IMR-90 (cell line): ENCODE measurements at regions not wholly inside any gene's neighbourhood (a gene's known extent, or its start where the extent isn't known, plus 50 kb on each side); places are given as distances from the start of the nearest gene placed in this dataset.

ENCODE experiments used
- ATAC-seq: fragments of 200-7000 bp; cut with Tn5 transposase; 2 replicates; pipeline ENCODE4 v1.9.1; 2020; ENCODE audit warnings: low read depth, mild to moderate bottlenecking, moderate library complexity
- BruUV-seq: library from RNA; stranded (reverse); fragments of 400-500 nt; replicated peaks from 2 replicates; lab custom pipeline; 2021; lab: Mats Ljungman, UMichigan
- CTCF ChIA-PET: fragments of 300-600 bp; formaldehyde crosslinking; extraction: SDS; loops from one replicate; lab custom pipeline; 2021; ENCODE audit warnings: antibody characterized with exemption; lab: Yijun Ruan, JAX
- POLR2A ChIA-PET: fragments of 300-600 bp; sonication (Branson Sonifier 250); formaldehyde crosslinking; loops from one replicate; lab custom pipeline; 2022; ENCODE audit warnings: antibody characterized with exemption; ENCODE audit not compliant: unreplicated experiment; lab: Charles Lee
- DNase-seq: peaks from one replicate; pipeline ENCODE4 v3.0.0; 2013
- H2AFZ ChIP-seq: replicated peaks from 2 replicates; pipeline ENCODE3; 2013; ENCODE audit warnings: low read length, mild to moderate bottlenecking; ENCODE audit not compliant: poor library complexity
- H2AK5ac ChIP-seq: 2 replicates; pipeline ENCODE4 v1.6.1; 2013; ENCODE audit warnings: low read depth, low read length, inconsistent platforms
- H2AK9ac ChIP-seq: replicated peaks from 2 replicates; pipeline ENCODE3; 2013; ENCODE audit warnings: mild to moderate bottlenecking, low read depth, low read length, moderate library complexity; ENCODE audit not compliant: poor library complexity
- H2BK120ac ChIP-seq: 2 replicates; pipeline ENCODE4 v1.6.1; 2013; ENCODE audit warnings: low read depth, low read length, inconsistent platforms
- H2BK15ac ChIP-seq: 3 replicates; pipeline ENCODE4 v1.6.1; 2013; ENCODE audit warnings: low read depth, low read length, inconsistent platforms
- H2BK20ac ChIP-seq: 2 replicates; pipeline ENCODE4 v1.6.1; 2013; ENCODE audit warnings: low read depth, mild to moderate bottlenecking, inconsistent platforms, low read length, moderate library complexity
- H2BK5ac ChIP-seq: 2 replicates; pipeline ENCODE4 v1.6.1; 2013; ENCODE audit warnings: mild to moderate bottlenecking, low read depth, low read length, inconsistent platforms; ENCODE audit not compliant: poor library complexity, severe bottlenecking
- H3K14ac ChIP-seq: replicated peaks from 2 replicates; pipeline ENCODE4 v1.6.1; 2013; ENCODE audit warnings: low read depth, low read length, inconsistent platforms
- H3K18ac ChIP-seq: 2 replicates; pipeline ENCODE4 v1.6.1; 2013; ENCODE audit warnings: low read depth, low read length, control low read depth
- H3K23ac ChIP-seq: 2 replicates; pipeline ENCODE4 v1.6.1; 2013; ENCODE audit warnings: low read depth, low read length, inconsistent platforms
- H3K27ac ChIP-seq: 2 replicates; pipeline ENCODE4 v1.5.1; 2013; ENCODE audit warnings: mild to moderate bottlenecking, control low read depth, low read length; ENCODE audit not compliant: insufficient read depth
- H3K27me3 ChIP-seq: 2 replicates; pipeline ENCODE4 v1.6.1; 2013; ENCODE audit warnings: low read length; ENCODE audit not compliant: control insufficient read depth, insufficient read depth
- H3K36me3 ChIP-seq: 2 replicates; pipeline ENCODE4 v1.6.1; 2013; ENCODE audit warnings: low read length, mixed read lengths; ENCODE audit not compliant: control insufficient read depth, insufficient read depth
- H3K4ac ChIP-seq: 2 replicates; pipeline ENCODE4 v1.6.1; 2013; ENCODE audit warnings: low read depth, low read length, inconsistent platforms
- H3K4me1 ChIP-seq: 2 replicates; pipeline ENCODE4 v1.6.1; 2013; ENCODE audit warnings: low read length, mixed read lengths; ENCODE audit not compliant: control insufficient read depth, insufficient read depth
- H3K4me2 ChIP-seq: 2 replicates; pipeline ENCODE4 v1.6.1; 2013; ENCODE audit warnings: low read depth, mild to moderate bottlenecking, control low read depth, low read length, moderate library complexity
- H3K4me3 ChIP-seq: 2 replicates; pipeline ENCODE4 v1.5.1; 2013; ENCODE audit warnings: low read depth, mild to moderate bottlenecking, control low read depth, low read length, moderate library complexity; ENCODE audit not compliant: insufficient read depth
- H3K56ac ChIP-seq: 2 replicates; pipeline ENCODE4 v1.6.1; 2013; ENCODE audit warnings: low read length, inconsistent platforms; ENCODE audit not compliant: insufficient read depth; ENCODE audit errors: extremely low read depth
- H3K79me1 ChIP-seq, 2 experiments: 2 replicates each; pipeline ENCODE4 v1.6.1; 2013; ENCODE audit warnings: low read length in 2 of 2, inconsistent platforms in 1 of 2, low read depth in 1 of 2
- H3K9ac ChIP-seq: 2 replicates; pipeline ENCODE4 v1.6.1; 2013; ENCODE audit warnings: low read depth, low read length, control low read depth
- H3K9me1 ChIP-seq: 2 replicates; pipeline ENCODE4 v1.6.1; 2013; ENCODE audit warnings: low read length, inconsistent platforms; ENCODE audit not compliant: insufficient read depth
- H3K9me3 ChIP-seq: 2 replicates; pipeline ENCODE4 v1.6.1; 2013; ENCODE audit warnings: low read length; ENCODE audit not compliant: control insufficient read depth, insufficient read depth
- H4K20me1 ChIP-seq: 2 replicates; pipeline ENCODE4 v1.6.1; 2013; ENCODE audit warnings: low read length, inconsistent platforms; ENCODE audit not compliant: insufficient read depth
- H4K5ac ChIP-seq: 2 replicates; pipeline ENCODE4 v1.6.1; 2013; ENCODE audit warnings: mild to moderate bottlenecking, low read depth, low read length, control low read depth
- H4K8ac ChIP-seq, 2 experiments: 2 replicates each; pipeline ENCODE4 v1.6.1; 2013; ENCODE audit warnings: low read depth in 2 of 2, low read length in 2 of 2, control low read depth in 1 of 2, inconsistent platforms in 1 of 2
- H4K91ac ChIP-seq: 2 replicates; pipeline ENCODE4 v1.6.1; 2013; ENCODE audit warnings: low read depth, low read length, inconsistent platforms; ENCODE audit not compliant: insufficient read depth
- BHLHE40 ChIP-seq: fragments of 150-350 bp; IDR thresholded peaks from 2 replicates; pipeline ENCODE4 v1.6.1; 2016; ENCODE audit warnings: mild to moderate bottlenecking, low read depth, low read length
- MAZ ChIP-seq: IDR thresholded peaks from 2 replicates; pipeline ENCODE4 v1.6.1; 2012; ENCODE audit warnings: low read depth, mild to moderate bottlenecking, low read length, improper control_type of control experiment, moderate library complexity, borderline replicate concordance
- WGBS, 2 experiments: methylation state at CpG; one replicate each; pipeline versions ENCODE4 v1.1.5 to v1.1.7; 2013; ENCODE audit warnings: missing lambda C conversion rate in 2 of 2; ENCODE audit not compliant: insufficient read length in 1 of 2; ENCODE audit errors: extremely low coverage in 2 of 2; 5-methylcytosine and 5-hydroxymethylcytosine counted together
- dilution Hi-C: fragments of 300-500 bp; cut with HindIII; formaldehyde crosslinking; loops from one replicate; pipeline ENCODE4 v1.14.3; 2018; ENCODE audit warnings: low sequenced_read_pairs; ENCODE audit not compliant: unreplicated experiment
- in situ Hi-C: fragments of 300-500 bp; cut with MboI; formaldehyde crosslinking; loops from 3 replicates; pipeline ENCODE4 v1.14.3; 2019; ENCODE audit warnings: low sequenced_read_pairs, inconsistent platforms, mixed read lengths
- intact Hi-C: fragments of 100-400 bp; cut with micrococcal nuclease; formaldehyde crosslinking; loops from 2 replicates; pipeline ENCODE4 v1.10.0; 2022

GRCh38 chr18:41134426-41134825 lies 820.6 kb upstream of the PIK3C3 start:
- H3K4me2 ChIP-seq: peak overlapping the region; percentile 51; the same call in 1 of the 2 replicates
- no peaks in the 10 kb centered on the region for H3K9me1 ChIP-seq
- H2BK20ac ChIP-seq: peak overlapping the region; percentile 22; the same call in 1 of the 2 replicates
- WGBS, 2 experiments: no CpG with 5 or more reads among the region's 4 CpGs
- H3K4me3 ChIP-seq: no peak overlapping the region
- in situ Hi-C loops: no loop called here
- no peak overlapping the region for H4K91ac ChIP-seq
- no peak overlapping the region for H3K56ac ChIP-seq
- H4K20me1 ChIP-seq: no peaks in the 10 kb centered on the region
- H3K79me1 ChIP-seq: no peaks in the 10 kb centered on the region
- TF ChIP-seq BHLHE40 (peak; percentile 69; the same call in 1 of the 2 replicates), MAZ (no peak)
- H3K36me3 ChIP-seq: no peaks in the 10 kb centered on the region
- ATAC-seq (peak; percentile 44), DNase-seq (peak; percentile 24)
- no peak overlapping the region for H4K5ac ChIP-seq
- no peak overlapping the region for H3K27ac ChIP-seq
- BruUV-seq: no TSS peak
- H3K18ac ChIP-seq: no peak overlapping the region
- H2AFZ ChIP-seq: no peak overlapping the region
- intact Hi-C loops: no loop called here
- no peak overlapping the region for H3K14ac ChIP-seq
- no peak overlapping the region; the same call in 1 of the 2 replicates for H2AK5ac ChIP-seq
- no peak overlapping the region for H4K8ac ChIP-seq
- no peaks in the 10 kb centered on the region for H3K27me3 ChIP-seq
- ChIA-PET CTCF (no interaction called here), POLR2A (no interaction called here)
- H3K9ac ChIP-seq: no peak overlapping the region
- dilution Hi-C loops: no loop called here
- H3K9me3 ChIP-seq: no peaks in the 10 kb centered on the region
- no peak overlapping the region for H2BK15ac ChIP-seq
- H3K4ac ChIP-seq: no peak overlapping the region
- H2AK9ac ChIP-seq: no peak overlapping the region
- H3K4me1 ChIP-seq: peaks cover 2% of the 10 kb centered on the region; the same call in 1 of the 2 replicates
- H2BK120ac ChIP-seq: no peak overlapping the region
- H2BK5ac ChIP-seq: no peak overlapping the region
- H3K23ac ChIP-seq: no peak overlapping the region
